GM03348 (cell line): ENCODE measurements at regions not wholly inside any gene's neighbourhood (a gene's known extent, or its start where the extent isn't known, plus 50 kb on each side); places are given as distances from the start of the nearest gene placed in this dataset.

Experiments used
- DNase-seq: peaks from one replicate; pipeline ENCODE4 v3.0.0; 2012; ENCODE audit warnings: low spot score

DNA sequence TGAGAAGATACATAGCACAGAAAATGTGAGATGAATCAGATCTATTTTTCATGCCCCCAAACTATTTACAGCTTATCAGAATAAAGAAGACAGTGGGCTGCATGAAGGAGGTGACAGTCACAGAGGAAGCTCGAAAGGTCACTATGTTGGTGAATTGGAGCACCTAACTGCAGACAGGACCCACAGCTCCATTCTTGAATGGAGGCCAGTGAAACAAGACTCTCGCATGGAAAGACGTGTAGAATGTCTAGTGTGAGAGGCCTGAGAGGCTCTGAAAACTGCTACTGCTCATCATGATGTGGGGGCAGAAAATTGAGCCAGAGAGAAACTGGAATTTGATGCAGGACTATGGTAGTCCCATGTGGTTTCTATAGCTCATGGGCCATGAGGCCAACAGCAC is 60.3 kb upstream of the CCDC190 start:
- no peak for DNase-seq

DNA sequence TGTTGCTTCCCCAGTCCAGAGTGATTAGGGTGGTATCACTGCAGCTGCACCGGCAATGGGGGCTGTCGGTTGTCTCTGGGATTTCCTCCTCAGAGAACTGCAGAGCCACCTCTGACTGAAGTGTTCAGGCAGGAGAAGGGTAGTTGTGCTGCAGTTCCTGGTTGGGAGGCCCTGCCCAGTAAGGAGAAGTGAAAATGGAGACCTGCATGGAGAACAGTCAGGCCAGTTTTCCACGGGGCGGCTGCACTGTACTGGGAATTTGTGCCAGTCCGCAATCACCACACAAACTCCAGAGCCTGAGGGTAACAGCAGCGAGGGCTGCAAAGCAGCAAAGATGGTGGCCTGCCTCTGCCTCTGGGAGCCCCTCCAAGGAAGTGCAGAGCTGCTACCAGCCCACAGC is 58.1 kb upstream of the CCDC190 start:
- no peak for DNase-seq

GRCh38 chr1:162918151-162918754 is 57.3 kb upstream of the CCDC190 start:
- no peak for DNase-seq

DNA sequence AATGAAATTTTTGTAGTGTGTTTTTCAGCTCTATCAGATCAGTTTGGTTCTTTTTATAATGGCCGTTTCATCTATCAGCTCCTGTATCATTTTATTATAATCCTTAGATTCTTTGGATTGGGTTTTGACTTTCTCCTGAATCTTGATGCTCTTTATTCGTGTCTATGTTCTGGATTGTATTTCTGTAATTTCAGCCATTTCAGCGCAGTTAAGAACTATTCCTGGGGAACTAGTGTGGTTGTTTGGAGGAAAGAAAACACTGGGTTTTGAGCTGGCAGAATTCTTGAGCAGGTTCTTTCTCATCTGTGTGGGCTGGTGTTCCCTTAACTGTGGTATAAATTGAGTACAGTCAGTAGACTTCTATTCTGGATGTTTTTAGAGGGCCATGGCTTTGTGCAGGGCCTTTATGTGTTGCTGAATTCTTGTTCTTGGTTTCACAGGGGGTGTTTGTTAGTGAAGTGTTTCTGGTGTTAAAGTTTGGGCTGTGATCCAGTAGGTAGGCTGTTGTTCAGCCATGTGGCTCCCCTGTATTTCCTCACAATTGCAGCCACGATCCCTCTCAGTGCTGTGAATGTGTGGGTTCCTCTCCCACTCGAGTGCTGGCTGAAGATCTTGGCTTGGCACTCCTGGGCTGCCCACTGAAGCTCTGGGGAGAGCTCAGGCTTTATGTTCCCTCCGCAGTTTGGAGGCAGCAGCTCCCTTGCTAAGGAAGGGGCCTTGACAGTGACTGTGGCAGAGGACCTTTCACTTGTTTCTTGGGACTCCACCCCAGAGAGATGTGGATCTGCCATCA is 56.0 kb upstream of the CCDC190 start:
- DNase-seq: no peak

DNA sequence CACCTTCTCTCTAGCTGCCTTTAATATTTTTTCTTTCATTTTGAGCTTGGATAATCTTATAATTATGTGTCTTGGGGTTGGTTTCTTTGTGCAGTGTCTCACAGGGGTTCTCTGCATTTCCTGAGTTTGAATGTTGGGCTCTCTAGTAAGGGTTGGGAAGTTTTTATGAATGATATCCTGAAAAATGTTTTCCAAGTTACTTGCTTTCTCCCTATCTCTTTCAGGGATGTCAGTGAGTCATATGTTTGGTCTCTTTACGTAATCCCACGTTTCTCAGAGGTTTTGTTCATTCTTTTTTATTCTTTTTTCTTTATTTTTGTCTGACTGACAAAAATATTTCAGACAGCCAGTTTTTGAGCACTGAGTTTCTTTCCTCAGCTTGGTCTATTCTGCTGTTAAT is 55.4 kb upstream of the CCDC190 start:
- peak; percentile 18 for DNase-seq

GRCh38 chr1:162914601-162915000 is 53.6 kb upstream of the CCDC190 start:
- no peak for DNase-seq

- DNase-seq: no peak
Measured at GRCh38 chr1:162913345-162913744, 52.4 kb upstream of the CCDC190 start.

- no peak for DNase-seq
Measured at GRCh38 chr1:162912061-162912667, 51.2 kb upstream of the CCDC190 start.
